ENCODE measurements at regions not wholly inside any gene's neighbourhood (a gene's known extent, or its start where the extent isn't known, plus 50 kb on each side); places are given as distances from the start of the nearest gene placed in this dataset.

DNA sequence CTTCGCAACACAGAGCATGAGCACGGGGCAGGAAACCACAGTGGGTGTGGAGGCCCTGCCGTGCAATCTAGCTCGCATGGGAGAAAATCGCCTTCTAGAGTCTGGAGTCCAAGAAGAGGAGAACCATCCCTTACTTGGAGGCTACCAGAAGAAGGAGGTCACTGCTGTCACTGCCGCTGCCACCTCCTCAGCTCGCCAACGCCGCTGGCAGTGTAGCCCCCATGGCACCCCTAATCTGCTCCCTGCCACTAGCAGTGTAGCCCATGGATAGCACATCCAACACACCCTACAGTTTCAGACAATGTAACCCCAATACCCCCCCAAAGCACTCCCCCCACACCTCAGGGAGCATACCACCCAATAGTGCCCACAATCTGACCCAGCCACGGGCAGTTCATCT, 438.0 kb upstream of the ZNF337 start:
- TF ChIP-seq, protein P1, sequence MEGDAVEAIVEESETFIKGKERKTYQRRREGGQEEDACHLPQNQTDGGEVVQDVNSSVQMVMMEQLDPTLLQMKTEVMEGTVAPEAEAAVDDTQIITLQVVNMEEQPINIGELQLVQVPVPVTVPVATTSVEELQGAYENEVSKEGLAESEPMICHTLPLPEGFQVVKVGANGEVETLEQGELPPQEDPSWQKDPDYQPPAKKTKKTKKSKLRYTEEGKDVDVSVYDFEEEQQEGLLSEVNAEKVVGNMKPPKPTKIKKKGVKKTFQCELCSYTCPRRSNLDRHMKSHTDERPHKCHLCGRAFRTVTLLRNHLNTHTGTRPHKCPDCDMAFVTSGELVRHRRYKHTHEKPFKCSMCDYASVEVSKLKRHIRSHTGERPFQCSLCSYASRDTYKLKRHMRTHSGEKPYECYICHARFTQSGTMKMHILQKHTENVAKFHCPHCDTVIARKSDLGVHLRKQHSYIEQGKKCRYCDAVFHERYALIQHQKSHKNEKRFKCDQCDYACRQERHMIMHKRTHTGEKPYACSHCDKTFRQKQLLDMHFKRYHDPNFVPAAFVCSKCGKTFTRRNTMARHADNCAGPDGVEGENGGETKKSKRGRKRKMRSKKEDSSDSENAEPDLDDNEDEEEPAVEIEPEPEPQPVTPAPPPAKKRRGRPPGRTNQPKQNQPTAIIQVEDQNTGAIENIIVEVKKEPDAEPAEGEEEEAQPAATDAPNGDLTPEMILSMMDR (IDR thresholded peaks at IDR 0.05; ENCODE audit: insufficient read depth, low read depth, low read length): no peak
- TF ChIP-seq EZH2 (IDR thresholded peaks at IDR 0.05; ENCODE audit: insufficient read depth, low read length): no peak
